ENCODE measurements at regions not wholly inside any gene's neighbourhood (a gene's known extent, or its start where the extent isn't known, plus 50 kb on each side); places are given as distances from the start of the nearest gene placed in this dataset.

GRCh38 chr2:163459986-163460385, 275.8 kb downstream of the FIGN start:
- intact Hi-C loops (cut with micrococcal nuclease) = no loop called here

- intact Hi-C loops (cut with micrococcal nuclease) = no loop called here
These were observed 278.7 kb downstream of the FIGN start for GRCh38 chr2:163456953-163457743.

GRCh38 chr2:163455815-163456214, 280.0 kb downstream of the FIGN start:
- intact Hi-C loops (cut with micrococcal nuclease) = no loop called here

GRCh38 chr2:163453920-163454319, 281.9 kb downstream of the FIGN start:
- intact Hi-C loops (cut with micrococcal nuclease) = no loop called here

GRCh38 chr2:163441603-163442002, 294.2 kb downstream of the FIGN start:
- intact Hi-C loops (cut with micrococcal nuclease) = no loop called here

- intact Hi-C loops (cut with micrococcal nuclease) = no loop called here
These were observed 298.8 kb downstream of the FIGN start for GRCh38 chr2:163436963-163437362.

GRCh38 chr2:163428187-163428586, 307.6 kb downstream of the FIGN start:
- intact Hi-C loops (cut with micrococcal nuclease) = no loop called here

GRCh38 chr2:163420604-163421003, 315.2 kb downstream of the FIGN start:
- intact Hi-C loops (cut with micrococcal nuclease) = no loop called here

GRCh38 chr2:163419000-163419830, 316.6 kb downstream of the FIGN start:
- intact Hi-C loops (cut with micrococcal nuclease) = no loop called here

GRCh38 chr2:163417596-163418337, 318.0 kb downstream of the FIGN start:
- intact Hi-C loops (cut with micrococcal nuclease) = no loop called here

GRCh38 chr2:163414121-163414520, 321.7 kb downstream of the FIGN start:
- intact Hi-C loops (cut with micrococcal nuclease) = no loop called here

- intact Hi-C loops (cut with micrococcal nuclease) = no loop called here
These were observed 328.5 kb downstream of the FIGN start for GRCh38 chr2:163407296-163407695.

GRCh38 chr2:163405298-163405697, 330.5 kb downstream of the FIGN start:
- intact Hi-C loops (cut with micrococcal nuclease) = no loop called here

- intact Hi-C loops (cut with micrococcal nuclease) = no loop called here
These were observed 334.3 kb downstream of the FIGN start for GRCh38 chr2:163401481-163401880.

GRCh38 chr2:163397451-163397850, 338.4 kb downstream of the FIGN start:
- intact Hi-C loops (cut with micrococcal nuclease) = no loop called here

GRCh38 chr2:163395602-163396001, 340.2 kb downstream of the FIGN start:
- intact Hi-C loops (cut with micrococcal nuclease) = no loop called here

GRCh38 chr2:163389838-163390237, 346.0 kb downstream of the FIGN start:
- intact Hi-C loops (cut with micrococcal nuclease) = no loop called here

GRCh38 chr2:163375472-163375871, 360.3 kb downstream of the FIGN start:
- intact Hi-C loops (cut with micrococcal nuclease) = no loop called here

- intact Hi-C loops (cut with micrococcal nuclease) = no loop called here
These were observed 360.7 kb downstream of the FIGN start for GRCh38 chr2:163375070-163375469.

GRCh38 chr2:163374282-163374681, 361.5 kb downstream of the FIGN start:
- intact Hi-C loops (cut with micrococcal nuclease) = no loop called here

GRCh38 chr2:163373496-163373895, 362.3 kb downstream of the FIGN start:
- intact Hi-C loops (cut with micrococcal nuclease) = no loop called here

All from T-helper 2 cell treated with Interferon-gamma antibody and Interleukin-4, amounts not matched to agents 100 ng/mL and 5 ng/mL, for 36 hours (primary cell).